ENCODE measurements at regions not wholly inside any gene's neighbourhood (a gene's known extent, or its start where the extent isn't known, plus 50 kb on each side); places are given as distances from the start of the nearest gene placed in this dataset.

GRCh38 chr5:106814961-106815360 lies 855.8 kb downstream of the EFNA5 start:
- Histone ChIP-seq H3K9ac (ENCODE audit: low read length) (no peak overlapping the region), H3K4me1 (ENCODE audit: insufficient read depth, low read length) (no peaks in the 10 kb centered on the region), H3K27me3 (ENCODE audit: insufficient read depth, low read length) (no peaks in the 10 kb centered on the region), H2AFZ (ENCODE audit: low read depth, low read length) (no peak overlapping the region), H4K20me1 (ENCODE audit: insufficient read depth, low read length) (no peaks in the 10 kb centered on the region), H3K79me2 (ENCODE audit: insufficient read depth, low read length) (no peaks in the 10 kb centered on the region), H3K4me3 (ENCODE audit: insufficient read depth, low read depth, low read length) (no peak overlapping the region), H3K27ac (ENCODE audit: low read depth, low read length) (no peak overlapping the region), H3K4me2 (ENCODE audit: low read length) (no peak overlapping the region), H3K36me3 (ENCODE audit: insufficient read depth, low read length) (no peaks in the 10 kb centered on the region), H3K9me3 (ENCODE audit: insufficient read depth, low read depth, low read length) (no peaks in the 10 kb centered on the region)
- Mint-ChIP-seq H3K4me1 (ENCODE audit: low read depth, unreplicated experiment) (no peaks in the 10 kb centered on the region), H3K27ac (ENCODE audit: unreplicated experiment) (no peak overlapping the region), H3K36me3 (ENCODE audit: low read depth, unreplicated experiment) (no peaks in the 10 kb centered on the region), H3K9me3 (ENCODE audit: unreplicated experiment) (peaks cover 6% of the 10 kb centered on the region), H3K4me3 (ENCODE audit: unreplicated experiment) (no peak overlapping the region), H3K27me3 (ENCODE audit: low read depth, unreplicated experiment) (no peaks in the 10 kb centered on the region)
- DNase-seq (ENCODE audit: low read depth) (no peak), FAIRE-seq (no peak)
- TF ChIP-seq EZH2 (IDR thresholded peaks at IDR 0.05; ENCODE audit: insufficient read depth, low read length) = no peak
- TF ChIP-seq, protein P1, sequence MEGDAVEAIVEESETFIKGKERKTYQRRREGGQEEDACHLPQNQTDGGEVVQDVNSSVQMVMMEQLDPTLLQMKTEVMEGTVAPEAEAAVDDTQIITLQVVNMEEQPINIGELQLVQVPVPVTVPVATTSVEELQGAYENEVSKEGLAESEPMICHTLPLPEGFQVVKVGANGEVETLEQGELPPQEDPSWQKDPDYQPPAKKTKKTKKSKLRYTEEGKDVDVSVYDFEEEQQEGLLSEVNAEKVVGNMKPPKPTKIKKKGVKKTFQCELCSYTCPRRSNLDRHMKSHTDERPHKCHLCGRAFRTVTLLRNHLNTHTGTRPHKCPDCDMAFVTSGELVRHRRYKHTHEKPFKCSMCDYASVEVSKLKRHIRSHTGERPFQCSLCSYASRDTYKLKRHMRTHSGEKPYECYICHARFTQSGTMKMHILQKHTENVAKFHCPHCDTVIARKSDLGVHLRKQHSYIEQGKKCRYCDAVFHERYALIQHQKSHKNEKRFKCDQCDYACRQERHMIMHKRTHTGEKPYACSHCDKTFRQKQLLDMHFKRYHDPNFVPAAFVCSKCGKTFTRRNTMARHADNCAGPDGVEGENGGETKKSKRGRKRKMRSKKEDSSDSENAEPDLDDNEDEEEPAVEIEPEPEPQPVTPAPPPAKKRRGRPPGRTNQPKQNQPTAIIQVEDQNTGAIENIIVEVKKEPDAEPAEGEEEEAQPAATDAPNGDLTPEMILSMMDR (IDR thresholded peaks at IDR 0.05; ENCODE audit: insufficient read depth, low read depth, low read length) = no peak

DNA sequence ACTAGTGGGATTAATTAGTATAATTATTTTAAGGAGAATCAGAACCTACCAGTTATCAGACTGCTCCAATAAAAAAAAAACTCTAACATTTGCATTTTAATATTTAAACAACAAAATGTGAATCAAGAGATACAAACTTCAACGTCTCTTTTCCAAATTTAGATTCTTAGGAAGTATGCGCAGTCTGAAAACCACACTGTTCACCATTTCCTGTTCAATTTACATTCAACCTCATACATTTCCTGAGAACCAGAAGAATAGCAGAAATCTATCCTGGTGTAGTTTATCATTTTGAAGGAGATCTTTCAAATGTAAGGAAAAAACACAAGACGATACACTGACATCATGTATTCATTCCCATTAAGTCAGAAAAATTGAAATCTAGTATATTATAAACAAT lies 869.2 kb downstream of the EFNA5 start:
- Mint-ChIP-seq H3K36me3 (ENCODE audit: low read depth, unreplicated experiment) (no peaks in the 10 kb centered on the region), H3K4me3 (ENCODE audit: unreplicated experiment) (no peak overlapping the region), H3K9me3 (ENCODE audit: unreplicated experiment) (no peaks in the 10 kb centered on the region), H3K27ac (ENCODE audit: unreplicated experiment) (no peak overlapping the region), H3K4me1 (ENCODE audit: low read depth, unreplicated experiment) (peaks cover 4% of the 10 kb centered on the region), H3K27me3 (ENCODE audit: low read depth, unreplicated experiment) (no peaks in the 10 kb centered on the region)
- no peak for DNase-seq (ENCODE audit: low read depth)
- H3K4me3 ChIP-seq (ENCODE audit: insufficient read depth, low read depth, low read length) = no peak overlapping the region
- no peaks in the 10 kb centered on the region for H4K20me1 ChIP-seq (ENCODE audit: insufficient read depth, low read length)
- no peaks in the 10 kb centered on the region for H3K4me1 ChIP-seq (ENCODE audit: insufficient read depth, low read length)
- H3K9ac ChIP-seq (ENCODE audit: low read length) = no peak overlapping the region
- H3K36me3 ChIP-seq (ENCODE audit: insufficient read depth, low read length) = no peaks in the 10 kb centered on the region
- TF ChIP-seq, protein P1 (IDR thresholded peaks at IDR 0.05; ENCODE audit: insufficient read depth, low read depth, low read length) = no peak
- no peak for TF ChIP-seq EZH2 (IDR thresholded peaks at IDR 0.05; ENCODE audit: insufficient read depth, low read length)
- H3K79me2 ChIP-seq (ENCODE audit: insufficient read depth, low read length) = no peaks in the 10 kb centered on the region
- FAIRE-seq = no peak
- H3K4me2 ChIP-seq (ENCODE audit: low read length) = no peak overlapping the region
- no peaks in the 10 kb centered on the region for H3K9me3 ChIP-seq (ENCODE audit: insufficient read depth, low read depth, low read length)
- H3K27me3 ChIP-seq (ENCODE audit: insufficient read depth, low read length) = no peaks in the 10 kb centered on the region
- no peak overlapping the region for H3K27ac ChIP-seq (ENCODE audit: low read depth, low read length)
- H2AFZ ChIP-seq (ENCODE audit: low read depth, low read length) = no peak overlapping the region

DNA sequence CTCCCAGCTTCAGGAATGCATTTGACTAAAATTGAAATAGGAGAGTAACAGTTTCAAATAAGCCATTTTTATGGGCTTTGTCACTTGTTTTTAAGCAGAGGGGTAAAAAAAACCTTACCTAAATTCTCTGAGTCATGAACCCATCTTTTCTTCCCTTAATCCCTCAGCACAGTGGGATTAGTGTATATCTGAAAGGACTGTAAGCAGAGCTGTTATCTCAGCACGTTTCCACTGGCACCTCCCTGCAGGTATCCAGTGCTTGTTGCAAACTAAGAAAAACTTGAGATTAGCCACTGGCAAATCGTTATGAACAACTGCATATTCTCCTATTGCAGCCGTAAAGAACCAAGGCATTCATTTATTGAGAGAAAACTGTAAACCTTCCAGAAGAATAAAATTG lies 872.7 kb downstream of the EFNA5 start:
- no peaks in the 10 kb centered on the region for H3K36me3 ChIP-seq (ENCODE audit: insufficient read depth, low read length)
- H2AFZ ChIP-seq (ENCODE audit: low read depth, low read length) = no peak overlapping the region
- H3K9ac ChIP-seq (ENCODE audit: low read length) = no peak overlapping the region
- Mint-ChIP-seq H3K27me3 (ENCODE audit: low read depth, unreplicated experiment) (no peaks in the 10 kb centered on the region), H3K4me3 (ENCODE audit: unreplicated experiment) (no peak overlapping the region), H3K27ac (ENCODE audit: unreplicated experiment) (no peak overlapping the region), H3K4me1 (ENCODE audit: low read depth, unreplicated experiment) (peaks cover 4% of the 10 kb centered on the region), H3K36me3 (ENCODE audit: low read depth, unreplicated experiment) (no peaks in the 10 kb centered on the region), H3K9me3 (ENCODE audit: unreplicated experiment) (no peaks in the 10 kb centered on the region)
- H3K79me2 ChIP-seq (ENCODE audit: insufficient read depth, low read length) = no peaks in the 10 kb centered on the region
- no peak for TF ChIP-seq EZH2 (IDR thresholded peaks at IDR 0.05; ENCODE audit: insufficient read depth, low read length)
- TF ChIP-seq, protein P1 (IDR thresholded peaks at IDR 0.05; ENCODE audit: insufficient read depth, low read depth, low read length) = no peak
- no peaks in the 10 kb centered on the region for H3K4me1 ChIP-seq (ENCODE audit: insufficient read depth, low read length)
- FAIRE-seq = no peak
- DNase-seq (ENCODE audit: low read depth) = no peak
- H3K27me3 ChIP-seq (ENCODE audit: insufficient read depth, low read length) = no peaks in the 10 kb centered on the region
- H3K4me2 ChIP-seq (ENCODE audit: low read length) = no peak overlapping the region
- no peaks in the 10 kb centered on the region for H3K9me3 ChIP-seq (ENCODE audit: insufficient read depth, low read depth, low read length)
- H4K20me1 ChIP-seq (ENCODE audit: insufficient read depth, low read length) = no peaks in the 10 kb centered on the region
- no peak overlapping the region for H3K27ac ChIP-seq (ENCODE audit: low read depth, low read length)
- no peak overlapping the region for H3K4me3 ChIP-seq (ENCODE audit: insufficient read depth, low read depth, low read length)

Measured in astrocyte (in vitro differentiated cells and primary cell).